Parathyroid adenoma (tissue), 2 donors: ENCODE measurements at regions not wholly inside any gene's neighbourhood (a gene's known extent, or its start where the extent isn't known, plus 50 kb on each side); places are given as distances from the start of the nearest gene placed in this dataset.

ENCODE experiments used
- H2AFZ ChIP-seq: fragments of 300-600 bp; sonication (generic); one replicate; pipeline ENCODE4 v1.7.0; 2017; ENCODE audit warnings: antibody characterized with exemption, mild to moderate bottlenecking
- H3K27ac ChIP-seq: fragments of 300-600 bp; sonication (generic); one replicate; pipeline ENCODE4 v1.7.0; 2017
- H3K27me3 ChIP-seq: fragments of 300-600 bp; sonication (generic); one replicate; pipeline ENCODE4 v1.7.0; 2017; ENCODE audit warnings: low read length; ENCODE audit not compliant: control insufficient read depth, insufficient read depth
- H3K36me3 ChIP-seq: fragments of 300-600 bp; sonication (generic); one replicate; pipeline ENCODE4 v1.7.0; 2017; ENCODE audit warnings: low read length; ENCODE audit not compliant: control insufficient read depth, insufficient read depth
- H3K4me1 ChIP-seq: fragments of 300-600 bp; sonication (generic); one replicate; pipeline ENCODE4 v1.7.0; 2017; ENCODE audit warnings: control low read depth
- H3K4me2 ChIP-seq: fragments of 300-600 bp; sonication (generic); one replicate; pipeline ENCODE4 v1.7.0; 2017; ENCODE audit warnings: low read length
- H3K4me3 ChIP-seq: fragments of 300-600 bp; sonication (generic); one replicate; pipeline ENCODE4 v1.7.0; 2017; ENCODE audit warnings: low read depth, low read length
- H3K79me2 ChIP-seq: fragments of 300-600 bp; sonication (generic); one replicate; pipeline ENCODE4 v1.7.0; 2017; ENCODE audit warnings: control low read depth
- H3K9ac ChIP-seq: fragments of 300-600 bp; sonication (generic); one replicate; pipeline ENCODE4 v1.7.0; 2017; ENCODE audit warnings: mild to moderate bottlenecking
- H3K9me3 ChIP-seq: fragments of 300-600 bp; sonication (generic); one replicate; pipeline ENCODE4 v1.7.0; 2017; ENCODE audit warnings: low read length; ENCODE audit not compliant: control insufficient read depth
- TF ChIP-seq, protein P1 (sequence below): fragments of 300-600 bp; sonication (generic); IDR thresholded peaks from one replicate; pipeline ENCODE4 v1.7.0; 2017; ENCODE audit warnings: antibody characterized with exemption, mild to moderate bottlenecking
- donor health status: primary hyperparathyroidism.

GRCh38 chr13:50757008-50757407, 86.5 kb downstream of the DLEU7 start:
- Histone ChIP-seq H3K27ac (no peak overlapping the region), H3K9me3 (no peaks in the 10 kb centered on the region), H3K9ac (no peak overlapping the region), H3K4me3 (no peak overlapping the region), H3K79me2 (no peaks in the 10 kb centered on the region), H3K4me1 (no peaks in the 10 kb centered on the region), H3K36me3 (no peaks in the 10 kb centered on the region), H3K4me2 (no peak overlapping the region), H3K27me3 (no peaks in the 10 kb centered on the region), H2AFZ (no peak overlapping the region)
- TF ChIP-seq, protein P1, sequence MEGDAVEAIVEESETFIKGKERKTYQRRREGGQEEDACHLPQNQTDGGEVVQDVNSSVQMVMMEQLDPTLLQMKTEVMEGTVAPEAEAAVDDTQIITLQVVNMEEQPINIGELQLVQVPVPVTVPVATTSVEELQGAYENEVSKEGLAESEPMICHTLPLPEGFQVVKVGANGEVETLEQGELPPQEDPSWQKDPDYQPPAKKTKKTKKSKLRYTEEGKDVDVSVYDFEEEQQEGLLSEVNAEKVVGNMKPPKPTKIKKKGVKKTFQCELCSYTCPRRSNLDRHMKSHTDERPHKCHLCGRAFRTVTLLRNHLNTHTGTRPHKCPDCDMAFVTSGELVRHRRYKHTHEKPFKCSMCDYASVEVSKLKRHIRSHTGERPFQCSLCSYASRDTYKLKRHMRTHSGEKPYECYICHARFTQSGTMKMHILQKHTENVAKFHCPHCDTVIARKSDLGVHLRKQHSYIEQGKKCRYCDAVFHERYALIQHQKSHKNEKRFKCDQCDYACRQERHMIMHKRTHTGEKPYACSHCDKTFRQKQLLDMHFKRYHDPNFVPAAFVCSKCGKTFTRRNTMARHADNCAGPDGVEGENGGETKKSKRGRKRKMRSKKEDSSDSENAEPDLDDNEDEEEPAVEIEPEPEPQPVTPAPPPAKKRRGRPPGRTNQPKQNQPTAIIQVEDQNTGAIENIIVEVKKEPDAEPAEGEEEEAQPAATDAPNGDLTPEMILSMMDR = no peak

DNA sequence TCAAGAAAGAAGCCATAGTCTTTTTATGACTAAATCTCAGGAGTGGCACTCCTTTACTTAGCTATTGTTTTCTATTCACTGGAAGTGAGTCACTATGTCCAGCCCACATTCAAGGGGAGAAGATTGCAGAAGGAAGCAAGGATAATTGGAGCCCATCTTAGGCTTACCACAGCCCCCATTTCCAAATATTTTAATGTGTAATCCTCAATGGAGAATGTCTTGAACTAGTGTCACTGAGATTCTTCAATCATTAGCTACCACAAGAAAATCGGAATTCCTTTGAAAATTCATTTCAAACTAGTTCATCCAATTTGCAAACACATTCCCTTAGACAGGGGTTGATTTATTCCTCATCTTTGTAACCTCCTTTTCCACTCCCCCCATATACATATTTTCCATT, 84.7 kb downstream of the DLEU7 start:
- TF ChIP-seq, protein P1 = no peak
- H3K27ac ChIP-seq = no peak overlapping the region
- no peaks in the 10 kb centered on the region for H3K79me2 ChIP-seq
- H3K4me3 ChIP-seq = no peak overlapping the region
- no peak overlapping the region for H2AFZ ChIP-seq
- no peaks in the 10 kb centered on the region for H3K9me3 ChIP-seq
- H3K4me1 ChIP-seq = no peaks in the 10 kb centered on the region
- no peaks in the 10 kb centered on the region for H3K27me3 ChIP-seq
- H3K4me2 ChIP-seq = no peak overlapping the region
- no peaks in the 10 kb centered on the region for H3K36me3 ChIP-seq
- H3K9ac ChIP-seq = no peak overlapping the region

DNA sequence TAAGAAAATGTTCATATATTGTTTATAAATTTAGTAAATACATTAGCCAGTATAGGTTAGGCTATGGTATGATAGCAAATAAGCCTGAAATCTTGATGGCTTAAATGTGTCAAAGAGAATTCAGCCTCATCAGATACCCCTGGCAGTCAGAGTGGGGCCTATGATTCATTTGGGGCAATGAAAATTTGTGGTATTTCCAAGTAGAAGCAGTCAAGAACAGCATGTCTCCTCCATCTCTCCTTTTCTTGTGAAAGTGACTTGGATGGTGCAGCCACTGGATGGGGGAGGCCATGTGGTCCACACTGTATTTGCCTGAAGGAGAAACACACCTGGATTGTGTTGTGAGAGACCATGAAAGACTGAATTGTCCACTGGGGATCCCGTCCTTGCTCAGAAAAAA, 82.7 kb downstream of the DLEU7 start:
- Histone ChIP-seq H3K79me2 (no peaks in the 10 kb centered on the region), H3K27ac (no peak overlapping the region), H2AFZ (no peak overlapping the region), H3K9me3 (no peaks in the 10 kb centered on the region), H3K4me3 (no peak overlapping the region), H3K36me3 (no peaks in the 10 kb centered on the region), H3K27me3 (no peaks in the 10 kb centered on the region), H3K4me1 (no peaks in the 10 kb centered on the region), H3K9ac (no peak overlapping the region), H3K4me2 (no peak overlapping the region)
- TF ChIP-seq, protein P1 = no peak

- Histone ChIP-seq H3K9ac (no peak overlapping the region), H3K9me3 (no peaks in the 10 kb centered on the region), H3K4me3 (no peak overlapping the region), H3K27me3 (no peaks in the 10 kb centered on the region), H3K79me2 (no peaks in the 10 kb centered on the region), H3K36me3 (no peaks in the 10 kb centered on the region), H3K4me1 (no peaks in the 10 kb centered on the region), H2AFZ (no peak overlapping the region), H3K27ac (no peak overlapping the region), H3K4me2 (no peak overlapping the region)
- TF ChIP-seq, protein P1 = no peak
Observed at GRCh38 chr13:50761406-50761805, 82.1 kb downstream of the DLEU7 start.

GRCh38 chr13:50762969-50763567, 80.4 kb downstream of the DLEU7 start:
- Histone ChIP-seq H3K9me3 (no peaks in the 10 kb centered on the region), H3K36me3 (no peaks in the 10 kb centered on the region), H3K9ac (no peak overlapping the region), H3K79me2 (no peaks in the 10 kb centered on the region), H3K27me3 (no peaks in the 10 kb centered on the region), H3K4me2 (no peak overlapping the region), H3K27ac (no peak overlapping the region), H2AFZ (no peak overlapping the region), H3K4me1 (no peaks in the 10 kb centered on the region), H3K4me3 (no peak overlapping the region)
- TF ChIP-seq, protein P1 = no peak
